HG03135 (cell line): ENCODE measurements at regions not wholly inside any gene's neighbourhood (a gene's known extent, or its start where the extent isn't known, plus 50 kb on each side); places are given as distances from the start of the nearest gene placed in this dataset.
A peak's percentile ranks its signal among the peaks of the same experiment; 100 is the strongest.
"Not testable (repeated sequence)": the region's sequence is repeated elsewhere in the genome, so short reads cannot be mapped to it uniquely, and the experiment has no call there.

Experiments used
- ATAC-seq: cut with Tn5 transposase; IDR thresholded peaks from one replicate; pipeline ENCODE4 v1.9.1; 2021; ENCODE audit warnings: mild to moderate bottlenecking, moderate library complexity; ENCODE audit not compliant: unreplicated experiment

- ATAC-seq: no peak
Observed at GRCh38 chr9:106177216-106177615, 482.9 kb downstream of the TMEM38B start.

GRCh38 chr9:106179191-106179590 lies 484.9 kb downstream of the TMEM38B start:
- ATAC-seq: no peak

- ATAC-seq: not testable (repeated sequence)
Observed at GRCh38 chr9:106203815-106204516, 509.6 kb downstream of the TMEM38B start.

- ATAC-seq: no peak
Observed at GRCh38 chr9:106207298-106207697, 513.0 kb downstream of the TMEM38B start.

GRCh38 chr9:106218427-106218826 lies 524.1 kb downstream of the TMEM38B start:
- ATAC-seq: no peak

- peak; percentile 64 for ATAC-seq
Observed at GRCh38 chr9:106218854-106219253, 524.5 kb downstream of the TMEM38B start.

- no peak for ATAC-seq
Observed at GRCh38 chr9:106220415-106220814, 526.1 kb downstream of the TMEM38B start.

- no peak for ATAC-seq
Observed at GRCh38 chr9:106228861-106229260, 534.5 kb downstream of the TMEM38B start.

- no peak for ATAC-seq
Observed at GRCh38 chr9:106233116-106233515, 538.8 kb downstream of the TMEM38B start.

GRCh38 chr9:106260908-106261307 lies 566.6 kb downstream of the TMEM38B start:
- not testable (repeated sequence) for ATAC-seq

- no peak for ATAC-seq
Observed at GRCh38 chr9:106277966-106278365, 583.6 kb downstream of the TMEM38B start.

- no peak for ATAC-seq
Observed at GRCh38 chr9:106283769-106284168, 579.2 kb upstream of the ZNF462 start.

- ATAC-seq: no peak
Observed at GRCh38 chr9:106284296-106284695, 578.7 kb upstream of the ZNF462 start.

- ATAC-seq: no peak
Observed at GRCh38 chr9:106286249-106286648, 576.7 kb upstream of the ZNF462 start.

GRCh38 chr9:106287091-106287631 lies 575.8 kb upstream of the ZNF462 start:
- no peak for ATAC-seq

- no peak for ATAC-seq
Observed at GRCh38 chr9:106287731-106288130, 575.2 kb upstream of the ZNF462 start.

- no peak for ATAC-seq
Observed at GRCh38 chr9:106288689-106289088, 574.3 kb upstream of the ZNF462 start.

- no peak for ATAC-seq
Observed at GRCh38 chr9:106291786-106292185, 571.2 kb upstream of the ZNF462 start.

GRCh38 chr9:106296426-106296825 lies 566.5 kb upstream of the ZNF462 start:
- no peak for ATAC-seq

- no peak for ATAC-seq
Observed at GRCh38 chr9:106298997-106299396, 564.0 kb upstream of the ZNF462 start.

- no peak for ATAC-seq
Observed at GRCh38 chr9:106304401-106304920, 558.5 kb upstream of the ZNF462 start.

GRCh38 chr9:106305428-106306133 lies 557.4 kb upstream of the ZNF462 start:
- no peak for ATAC-seq
